ENCODE measurements at regions not wholly inside any gene's neighbourhood (a gene's known extent, or its start where the extent isn't known, plus 50 kb on each side); places are given as distances from the start of the nearest gene placed in this dataset.

GRCh38 chr5:8289779-8290178, 420.8 kb downstream of the MTRR start (continued):
- no peak for TF ChIP-seq ATF2 (CRISPR knock-in tag; IDR thresholded peaks at IDR 0.05; ENCODE audit: borderline replicate concordance, low read depth)
- TF ChIP-seq NR3C1 (CRISPR knock-in tag; conservative IDR thresholded peaks at IDR 0.05; ENCODE audit: low read depth) = no peak
- no peak for TF ChIP-seq ESRRA (CRISPR knock-in tag; IDR thresholded peaks at IDR 0.05; ENCODE audit: borderline replicate concordance)
- no peak for TF ChIP-seq ZBTB21 (CRISPR knock-in tag; IDR thresholded peaks at IDR 0.05; ENCODE audit: borderline replicate concordance)
- TF ChIP-seq JAZF1 (CRISPR knock-in tag; IDR thresholded peaks at IDR 0.05) = no peak

GRCh38 chr5:8290721-8291120, 421.8 kb downstream of the MTRR start:
- no peak overlapping the region for H3K4me3 Mint-ChIP-seq
- TF ChIP-seq TP53 (CRISPR knock-in tag; IDR thresholded peaks at IDR 0.05) (no peak), ERG (CRISPR knock-in tag; IDR thresholded peaks at IDR 0.05) (no peak), NFYB (CRISPR knock-in tag; conservative IDR thresholded peaks at IDR 0.05; ENCODE audit: low read depth) (no peak), ZNF138 (CRISPR knock-in tag; conservative IDR thresholded peaks at IDR 0.05) (no peak), NR1H2 (CRISPR knock-in tag; IDR thresholded peaks at IDR 0.05) (no peak), PRRX2 (CRISPR knock-in tag; IDR thresholded peaks at IDR 0.05) (no peak), ATF3 (CRISPR knock-in tag; conservative IDR thresholded peaks at IDR 0.05) (no peak), NR3C1 (CRISPR knock-in tag; conservative IDR thresholded peaks at IDR 0.05; ENCODE audit: low read depth) (no peak), CREB1 (CRISPR knock-in tag; IDR thresholded peaks at IDR 0.05) (no peak), TEAD1 (CRISPR knock-in tag; IDR thresholded peaks at IDR 0.05) (no peak), ZNF532 (CRISPR knock-in tag; IDR thresholded peaks at IDR 0.05; ENCODE audit: borderline replicate concordance) (no peak)
- POLR2A ChIA-PET = no interaction called here
- DNase-seq (ENCODE audit: low spot score) = no peak
- no peaks in the 10 kb centered on the region for H3K27me3 Mint-ChIP-seq (ENCODE audit: low read depth)
- H3K36me3 Mint-ChIP-seq = no peaks in the 10 kb centered on the region
- CTCF ChIA-PET = no interaction called here
- peaks cover 8% of the 10 kb centered on the region; the same call in 1 of the 2 replicates for H3K9me3 Mint-ChIP-seq
- no peak overlapping the region for H3K27ac Mint-ChIP-seq
- H3K4me1 Mint-ChIP-seq = no peaks in the 10 kb centered on the region
- ATAC-seq = no peak

GRCh38 chr5:8291641-8292040, 422.7 kb downstream of the MTRR start:
- Mint-ChIP-seq H3K27me3 (ENCODE audit: low read depth) (no peaks in the 10 kb centered on the region), H3K9me3 (peaks cover 8% of the 10 kb centered on the region; the same call in 1 of the 2 replicates), H3K36me3 (no peaks in the 10 kb centered on the region), H3K4me3 (no peak overlapping the region), H3K4me1 (no peaks in the 10 kb centered on the region), H3K27ac (no peak overlapping the region)
- ChIA-PET POLR2A (no interaction called here), CTCF (no interaction called here)
- DNase-seq (ENCODE audit: low spot score) (no peak), ATAC-seq (no peak)
- no peak for TF ChIP-seq ATF1 (CRISPR knock-in tag; IDR thresholded peaks at IDR 0.05)
- no peak for TF ChIP-seq CBFB (CRISPR knock-in tag; IDR thresholded peaks at IDR 0.05; ENCODE audit: low read depth)
- TF ChIP-seq KAT7 (CRISPR knock-in tag; IDR thresholded peaks at IDR 0.05; ENCODE audit: borderline replicate concordance) = no peak
- no peak for TF ChIP-seq E2F1 (CRISPR knock-in tag; IDR thresholded peaks at IDR 0.05)
- no peak for TF ChIP-seq ZNF317 (CRISPR knock-in tag; IDR thresholded peaks at IDR 0.05; ENCODE audit: borderline replicate concordance, low read depth)
- TF ChIP-seq ATF6 (CRISPR knock-in tag; IDR thresholded peaks at IDR 0.05) = no peak
